ENCODE measurements at regions not wholly inside any gene's neighbourhood (a gene's known extent, or its start where the extent isn't known, plus 50 kb on each side); places are given as distances from the start of the nearest gene placed in this dataset.
"Not testable (repeated sequence)": the region's sequence is repeated elsewhere in the genome, so short reads cannot be mapped to it uniquely, and the experiment has no call there.

- no peak for DNase-seq
Measured at GRCh38 chr10:3281941-3282673, 109.5 kb upstream of the PITRM1 start.

- no peak for DNase-seq
Measured at GRCh38 chr10:3278771-3279170, 106.2 kb upstream of the PITRM1 start.

DNA sequence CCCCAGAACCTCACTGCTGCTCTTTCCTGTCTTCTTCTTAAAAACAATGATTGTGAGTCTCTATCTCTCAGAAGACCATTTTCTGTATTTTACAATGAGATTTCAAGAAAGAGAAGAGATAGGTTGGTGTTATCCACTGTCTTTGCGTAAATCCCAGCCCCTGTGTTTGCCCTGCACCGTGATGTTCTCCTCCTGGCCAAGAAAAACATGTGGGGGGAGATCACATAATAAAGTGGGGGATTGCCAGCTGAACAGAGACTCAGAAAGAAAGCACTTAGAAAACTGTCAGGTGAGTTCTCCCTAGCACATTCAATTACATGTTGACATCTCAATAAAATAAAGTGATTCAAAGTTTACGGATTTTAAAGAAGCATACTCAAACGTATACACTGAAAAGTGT lies 105.0 kb upstream of the PITRM1 start:
- DNase-seq, result no peak

GRCh38 chr10:3274414-3274813 lies 101.8 kb upstream of the PITRM1 start:
- no peak for DNase-seq

- no peak for DNase-seq
Measured at GRCh38 chr10:3273966-3274365, 101.4 kb upstream of the PITRM1 start.

DNA sequence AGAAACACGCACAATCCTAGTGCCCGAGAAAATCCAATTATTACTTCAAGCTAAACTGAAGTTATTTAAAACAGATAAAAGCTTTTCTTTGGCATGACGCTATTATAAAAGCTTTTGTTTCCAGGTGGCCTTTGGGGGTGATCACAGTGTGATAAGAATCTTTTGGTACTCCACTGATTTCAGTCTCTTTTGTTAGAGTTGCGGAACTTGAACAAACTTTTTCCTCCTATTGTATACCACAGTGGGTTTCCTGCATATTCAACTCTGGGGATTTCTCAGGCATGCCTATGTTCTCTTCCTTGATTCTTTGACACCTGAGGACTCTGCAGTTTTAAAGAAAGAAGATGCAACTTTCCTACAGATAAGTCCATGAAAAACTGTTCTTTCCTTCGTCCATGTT lies 99.7 kb upstream of the PITRM1 start:
- no peak for DNase-seq

DNA sequence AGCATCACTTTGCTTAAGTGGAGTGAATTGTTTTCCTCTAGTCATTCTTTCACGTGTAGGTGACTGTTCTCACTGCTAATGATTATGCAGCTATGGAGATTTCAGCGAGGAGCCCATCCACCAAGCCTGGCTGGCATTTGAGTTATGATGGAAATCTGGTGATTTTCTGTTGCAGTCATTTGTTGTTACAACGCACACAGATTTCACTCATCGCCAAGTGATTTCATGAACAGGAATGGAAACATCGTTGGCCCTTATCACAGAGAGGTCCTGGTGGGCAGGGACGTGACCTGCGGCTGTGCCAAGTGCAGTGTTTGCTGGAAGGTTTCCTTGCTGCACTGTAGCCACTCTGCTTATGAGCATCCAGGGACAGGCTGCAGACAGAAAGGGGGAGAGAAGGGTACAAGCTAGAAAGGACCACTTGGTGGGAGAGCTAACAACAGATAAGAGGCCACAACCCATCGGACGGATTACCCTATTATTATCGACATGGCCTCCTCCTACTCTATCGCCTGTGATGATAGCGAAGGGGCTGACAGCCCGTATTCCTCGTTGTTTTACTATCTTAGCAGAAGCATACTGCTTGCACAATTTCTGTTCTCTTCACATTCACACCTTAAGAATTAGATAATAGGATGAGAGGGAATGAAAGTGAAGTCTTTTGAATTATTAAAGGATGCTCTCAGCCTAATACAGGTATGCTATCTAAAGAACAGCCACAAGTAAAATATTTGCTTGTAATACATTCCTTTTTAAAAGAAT lies 99.0 kb upstream of the PITRM1 start:
- no peak for DNase-seq

DNA sequence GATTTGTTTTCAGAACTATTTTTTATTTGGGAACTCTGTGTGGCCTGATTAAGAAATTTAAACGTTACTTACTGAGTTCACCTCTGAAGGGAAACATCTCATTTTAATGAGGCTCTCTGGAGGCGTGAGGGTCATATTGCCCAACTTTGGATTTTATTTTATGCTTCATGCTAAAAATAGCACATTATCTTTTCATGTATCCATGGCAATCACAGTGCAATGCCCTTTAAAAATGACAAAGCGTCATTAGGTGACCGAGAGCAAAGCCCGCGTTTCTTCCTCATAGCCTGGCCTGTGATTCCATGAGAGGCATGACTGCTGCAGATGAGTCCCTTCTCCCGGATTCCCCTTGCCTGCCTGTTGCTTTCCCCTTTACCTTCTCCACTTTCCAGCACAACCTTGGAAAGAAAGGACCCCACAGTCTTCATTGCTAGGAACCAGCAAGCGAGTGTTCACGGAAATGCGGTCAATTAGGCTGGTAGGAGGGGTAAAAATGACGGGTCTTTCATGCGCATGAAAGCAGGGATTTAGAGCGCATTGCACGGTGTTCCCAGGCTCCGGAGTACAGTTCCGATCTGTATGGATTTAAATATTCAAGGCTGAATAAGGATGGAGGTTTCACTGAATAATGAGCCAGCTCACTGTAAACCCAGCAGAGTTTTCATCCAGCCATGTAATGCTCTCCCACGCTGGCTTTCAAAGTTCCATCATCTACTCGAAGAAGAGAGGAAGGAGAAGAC lies 98.2 kb upstream of the PITRM1 start:
- no peak for DNase-seq

- no peak for DNase-seq
Measured at GRCh38 chr10:3268025-3268424, 95.4 kb upstream of the PITRM1 start.

DNA sequence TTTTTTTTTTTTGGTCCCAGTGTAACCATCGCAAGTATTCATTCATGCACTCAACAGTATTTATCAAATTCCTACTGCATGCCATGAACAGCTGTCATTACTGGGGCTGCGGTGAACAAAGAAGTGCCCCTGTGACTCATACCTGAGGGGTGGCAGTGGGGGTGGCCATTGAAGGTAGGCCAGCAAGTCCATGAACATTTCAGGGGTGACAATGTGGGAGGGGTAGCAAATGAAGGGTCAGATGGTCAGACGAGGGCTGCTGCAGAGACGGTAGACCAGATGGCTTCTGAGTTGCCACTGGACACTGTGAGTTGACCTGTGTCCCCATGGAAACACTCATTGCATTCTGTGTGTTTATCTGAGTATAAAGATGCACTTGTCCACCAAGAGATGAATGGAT lies 92.5 kb upstream of the PITRM1 start:
- DNase-seq, result no peak

DNA sequence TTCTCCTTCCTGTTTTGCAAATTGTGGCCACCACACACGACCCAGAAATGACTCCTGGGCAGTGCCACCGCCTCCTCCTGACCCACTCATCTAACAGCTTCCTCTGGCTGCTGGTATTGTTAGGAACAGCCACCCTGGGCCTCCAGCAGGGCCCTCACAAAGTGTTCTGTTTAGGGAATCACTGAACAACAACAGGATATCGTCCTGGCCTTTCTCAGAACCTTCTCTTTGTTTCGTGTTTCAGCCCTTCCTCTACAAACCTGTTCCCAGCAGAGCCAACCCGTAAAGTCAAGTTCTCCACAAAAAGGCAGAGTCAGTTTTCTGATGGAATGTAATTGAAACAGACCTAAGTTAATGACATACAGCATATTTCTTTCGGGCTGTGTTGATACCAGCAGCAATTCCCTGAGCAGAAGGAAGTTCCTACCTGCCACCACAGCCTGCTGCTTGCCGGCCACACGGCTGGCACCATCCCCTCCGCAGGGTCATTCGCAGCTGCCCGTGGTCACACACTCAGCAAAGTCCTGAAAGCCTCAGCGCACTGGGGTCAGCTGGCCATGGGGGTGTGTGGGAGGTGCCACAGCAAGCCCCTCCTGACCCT lies 91.7 kb upstream of the PITRM1 start:
- no peak for DNase-seq

DNA sequence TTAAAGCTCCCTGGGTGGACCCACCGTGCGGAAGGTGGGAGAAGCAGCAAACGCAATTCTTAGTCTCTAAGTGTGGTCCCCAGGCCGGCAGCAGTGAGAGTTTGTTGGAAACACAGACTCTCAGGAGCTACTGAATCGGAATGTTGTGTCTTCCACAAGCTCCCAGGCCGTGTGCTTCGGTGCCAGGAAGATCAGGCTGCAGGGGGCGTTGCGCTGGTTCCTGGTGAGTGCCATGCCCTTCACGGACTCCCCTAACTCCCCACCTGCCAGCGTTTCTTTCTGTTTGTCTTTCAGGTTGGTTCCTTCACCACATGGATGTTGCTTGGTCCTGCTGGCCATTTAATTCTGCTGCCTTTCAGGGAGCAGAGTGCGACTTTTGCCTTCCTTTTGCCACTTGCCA lies 91.2 kb upstream of the PITRM1 start:
- no peak for DNase-seq

DNA sequence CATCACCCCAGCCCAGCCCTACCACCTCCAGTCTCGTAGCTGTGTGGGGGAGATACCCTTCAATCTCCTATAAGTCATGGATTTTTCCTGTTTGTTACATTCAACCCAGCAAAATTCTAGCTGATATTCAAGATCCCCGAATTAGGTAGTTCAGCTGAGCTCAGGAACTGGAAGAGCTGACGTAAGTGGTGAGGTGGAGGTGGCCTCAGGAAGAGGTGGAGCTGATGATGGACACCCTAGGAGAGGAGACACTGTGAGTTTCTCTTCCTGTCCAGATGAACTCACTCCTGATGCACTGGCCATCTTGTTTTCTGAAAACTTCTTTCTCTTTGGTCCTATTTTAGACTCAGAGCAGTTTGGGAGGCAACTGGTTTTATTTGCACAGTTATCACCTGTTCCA lies 90.5 kb upstream of the PITRM1 start:
- no peak for DNase-seq

GRCh38 chr10:3261921-3262320 lies 89.3 kb upstream of the PITRM1 start:
- DNase-seq, result no peak

DNA sequence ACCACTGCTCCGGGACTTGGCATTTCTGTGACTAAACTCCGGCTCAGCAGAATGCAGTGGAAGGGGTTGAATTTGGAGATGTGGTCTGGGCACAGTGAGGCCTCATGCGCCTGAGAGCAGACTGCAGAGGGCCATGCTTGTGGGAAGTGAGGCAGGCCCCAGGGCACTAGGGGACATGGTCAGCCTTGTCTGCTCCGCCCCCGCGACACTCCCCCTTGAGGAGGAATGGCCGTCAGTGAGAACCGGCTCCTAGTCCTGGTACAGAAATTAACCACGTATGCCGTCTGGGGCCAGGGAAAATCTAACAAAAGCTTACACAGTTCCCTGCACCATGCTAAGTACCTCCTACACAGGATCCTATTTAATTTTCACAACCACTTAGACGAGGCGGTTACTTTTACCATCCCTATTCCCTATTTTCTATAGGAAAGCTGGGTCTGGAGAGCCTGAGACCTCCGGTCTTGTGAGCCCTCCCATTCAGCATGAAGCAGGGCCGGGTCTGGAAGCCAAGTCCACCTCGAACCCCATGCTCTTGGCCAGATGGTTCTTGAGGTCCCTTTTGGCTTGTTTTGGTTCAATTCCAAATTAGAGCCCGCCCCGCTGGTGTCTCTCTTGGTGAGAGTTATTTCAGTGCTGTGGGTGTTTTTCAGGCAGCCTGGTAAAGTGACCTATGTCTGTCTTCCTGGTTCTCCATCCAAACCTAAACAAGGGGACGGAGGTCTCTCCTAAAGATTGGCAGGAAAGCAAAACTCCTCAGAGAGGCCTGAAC lies 87.7 kb upstream of the PITRM1 start:
- no peak for DNase-seq

DNA sequence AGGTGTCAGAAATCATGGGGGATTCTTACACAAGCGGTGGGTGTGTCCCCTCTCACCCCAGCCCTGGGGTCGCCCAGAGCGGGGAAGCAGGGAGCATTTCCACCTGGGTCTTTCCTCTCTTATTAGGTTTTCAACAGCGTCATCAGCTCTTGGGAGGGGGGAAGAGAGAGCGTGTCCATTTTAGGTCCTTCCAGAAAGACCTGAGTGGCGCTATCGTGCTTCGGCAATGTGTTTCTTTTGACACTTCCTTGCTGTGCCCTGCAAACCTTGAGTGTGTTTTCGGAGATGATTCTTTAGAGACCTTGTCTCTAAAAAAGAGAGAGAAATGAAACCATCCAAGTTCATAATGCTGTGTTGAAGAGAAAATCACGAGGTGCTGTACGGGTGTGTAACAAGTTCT lies 86.9 kb upstream of the PITRM1 start:
- no peak for DNase-seq

- DNase-seq, result no peak
Measured at GRCh38 chr10:3258394-3258793, 85.8 kb upstream of the PITRM1 start.

DNA sequence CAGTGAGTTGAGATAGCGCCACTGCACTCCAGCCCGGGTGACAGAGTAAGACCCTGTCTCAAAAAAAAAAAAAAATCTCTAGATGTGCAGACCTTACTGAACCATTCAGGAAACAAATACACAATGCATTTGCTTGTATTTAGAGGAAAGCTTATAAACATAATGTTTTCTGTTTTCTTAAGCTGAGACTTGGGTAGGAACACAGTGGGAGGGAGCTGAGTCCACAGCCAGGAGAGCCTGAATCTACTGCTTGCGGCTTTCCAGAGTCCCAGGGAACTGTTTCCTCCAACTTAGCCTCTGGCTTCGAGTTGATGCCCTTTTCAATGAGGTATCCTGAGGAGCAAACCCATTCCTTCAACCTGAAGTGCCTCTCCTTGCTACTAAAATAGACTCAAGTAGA lies 83.0 kb upstream of the PITRM1 start:
- no peak for DNase-seq

- no peak for DNase-seq
Measured at GRCh38 chr10:3255075-3255474, 82.5 kb upstream of the PITRM1 start.

DNA sequence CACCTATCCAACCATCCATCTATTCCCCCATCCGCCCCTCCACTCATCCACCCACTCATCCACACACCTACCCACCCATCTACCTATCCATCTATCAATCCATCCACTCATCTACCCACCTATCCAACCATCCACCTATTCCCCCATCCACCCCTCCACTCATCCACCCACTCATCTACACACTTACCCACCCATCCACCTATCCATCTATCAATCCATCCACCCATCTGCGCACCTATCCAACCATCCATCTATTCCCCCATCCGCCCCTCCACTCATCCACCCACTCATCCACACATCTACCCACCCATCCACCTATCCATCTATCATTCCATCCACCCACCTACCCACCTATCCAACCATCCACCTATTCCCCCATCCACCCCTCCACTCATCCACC lies 81.4 kb upstream of the PITRM1 start:
- DNase-seq, result not testable (repeated sequence)

DNA sequence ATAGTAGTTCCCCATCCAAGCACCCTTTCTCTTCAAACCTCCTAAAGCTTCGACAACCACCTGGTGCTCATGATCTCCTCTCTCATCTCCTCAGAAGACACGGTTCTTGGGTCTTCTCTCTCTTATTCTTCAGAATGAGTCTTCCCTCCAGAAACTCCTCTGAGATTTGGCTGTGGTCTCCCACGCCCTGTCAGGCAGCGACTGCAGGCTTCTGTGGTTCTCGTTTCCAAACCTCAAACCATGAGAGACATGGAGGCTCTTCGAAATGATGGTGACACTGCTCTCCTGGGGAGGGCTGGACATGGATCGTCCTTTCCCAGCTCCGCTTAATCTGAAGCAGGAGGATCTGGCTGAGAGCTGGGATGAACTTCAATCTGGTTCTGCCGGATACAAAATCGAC lies 78.6 kb upstream of the PITRM1 start:
- DNase-seq, result no peak

DNA sequence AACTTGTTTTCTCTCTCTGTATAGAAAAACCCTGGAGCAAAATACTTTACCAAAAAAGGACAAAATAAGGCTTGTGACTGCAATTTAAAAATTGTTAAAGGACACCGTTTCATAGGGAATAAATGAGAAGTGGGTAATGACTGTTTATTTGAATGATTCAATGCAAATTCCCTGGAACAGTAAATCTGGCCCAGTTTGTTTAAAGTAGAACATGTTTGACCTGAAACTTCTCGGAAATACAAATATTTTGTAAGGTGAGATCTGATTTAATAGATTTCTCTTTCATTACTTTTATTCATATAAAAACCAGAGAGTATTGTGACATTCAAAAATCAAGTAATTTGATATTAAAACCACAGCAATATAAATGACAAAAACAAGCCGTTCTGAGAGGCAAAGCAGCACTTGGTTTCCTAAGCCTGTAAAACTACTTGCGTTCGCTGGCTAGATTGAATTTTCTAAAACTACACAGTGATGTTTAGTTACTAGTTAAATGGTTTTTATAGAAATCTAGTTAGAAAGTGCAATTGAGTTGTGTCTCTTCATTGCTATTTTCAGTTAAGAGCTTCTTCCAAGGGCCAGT lies 76.8 kb upstream of the PITRM1 start:
- DNase-seq, result no peak
